GM12878 (cell line): ENCODE measurements at regions not wholly inside any gene's neighbourhood (a gene's known extent, or its start where the extent isn't known, plus 50 kb on each side); places are given as distances from the start of the nearest gene placed in this dataset.

ENCODE experiments used
- ATAC-seq: fragments of 200-7000 bp; cut with Tn5 transposase; 3 replicates; pipeline ENCODE4 v1.9.1; 2020; ENCODE audit warnings: mild to moderate bottlenecking, moderate library complexity
- BruUV-seq: library from RNA; stranded (reverse); fragments of 400-500 nt; replicated peaks from 2 replicates; lab custom pipeline; 2021; lab: Mats Ljungman, UMichigan
- CTCF ChIA-PET: fragments of 300-600 bp; sonication (Branson Sonifier 250); formaldehyde crosslinking; extraction: SDS; loops from one replicate; lab custom pipeline; 2021; ENCODE audit warnings: inconsistent platforms; lab: Yijun Ruan, JAX
- POLR2A ChIA-PET: fragments of 350-600 bp; formaldehyde crosslinking; extraction: SDS; loops from one replicate; lab custom pipeline; 2021; ENCODE audit warnings: inconsistent platforms; lab: Charles Lee
- RAD21 ChIA-PET: fragments of 300-600 bp; sonication (Branson Sonifier 250); formaldehyde crosslinking; loops from one replicate; lab custom pipeline; 2023; ENCODE audit warnings: antibody characterized with exemption; ENCODE audit not compliant: unreplicated experiment; lab: Charles Lee
- SMC1A ChIA-PET: fragments of 300-600 bp; sonication (Branson Sonifier 250); formaldehyde crosslinking; loops from one replicate; lab custom pipeline; 2023; ENCODE audit not compliant: unreplicated experiment, uncharacterized antibody; lab: Charles Lee
- DNase-seq: peaks from one replicate; pipeline ENCODE4 v3.0.0-alpha.2; 2011; ENCODE audit warnings: low read depth, low spot score
- FAIRE-seq: peaks from 3 replicates; lab custom pipeline; 2011; peaks lifted over from hg19 to GRCh38; lab: Jason Lieb, UNC
- H2AFZ ChIP-seq: 2 replicates; pipeline ENCODE4 v1.6.0; 2011; ENCODE audit warnings: low read depth, low read length, control low read depth; ENCODE audit not compliant: control insufficient read depth
- H3K27ac ChIP-seq: 2 replicates; pipeline ENCODE4 v1.5.1; 2011; ENCODE audit warnings: control low read depth; ENCODE audit not compliant: control insufficient read depth, insufficient read depth
- H3K27me3 ChIP-seq, 2 experiments: replicated peaks in 1 of 2; 2 replicates each; pipeline versions ENCODE4 v1.6.0 to v1.6.1; 2011; ENCODE audit warnings: low read length in 1 of 2; ENCODE audit not compliant: control insufficient read depth in 2 of 2, insufficient read depth in 2 of 2
- H3K36me3 ChIP-seq, 2 experiments: 2 replicates each; pipeline ENCODE4 v1.5.1; 2011; ENCODE audit warnings: low read length in 1 of 2; ENCODE audit not compliant: control insufficient read depth in 2 of 2, insufficient read depth in 2 of 2
- H3K4me1 ChIP-seq: 2 replicates; pipeline ENCODE4 v1.6.1; 2011; ENCODE audit warnings: mild to moderate bottlenecking, low read length, moderate library complexity, mixed read lengths; ENCODE audit not compliant: control insufficient read depth, insufficient read depth
- H3K4me2 ChIP-seq: 2 replicates; pipeline ENCODE4 v1.6.0; 2011; ENCODE audit warnings: control low read depth; ENCODE audit not compliant: control insufficient read depth, insufficient read depth
- H3K4me3 ChIP-seq: fragments of 200-600 bp; sonication (generic); 2 replicates; pipeline ENCODE4 v1.5.1; 2016
- H3K79me2 ChIP-seq: 2 replicates; pipeline ENCODE4 v1.6.0; 2011; ENCODE audit warnings: low read length; ENCODE audit not compliant: control insufficient read depth, insufficient read depth
- H3K9ac ChIP-seq: 2 replicates; pipeline ENCODE4 v1.8.0; 2011; ENCODE audit warnings: low read length, control low read depth, mixed read lengths; ENCODE audit not compliant: control insufficient read depth, insufficient read depth
- H3K9me3 ChIP-seq: replicated peaks from 3 replicates; pipeline ENCODE4 v1.5.1; 2011; ENCODE audit warnings: mild to moderate bottlenecking, low read length; ENCODE audit not compliant: control insufficient read depth, insufficient read depth
- H4K20me1 ChIP-seq: 2 replicates; pipeline ENCODE4 v1.6.0; 2011; ENCODE audit not compliant: control insufficient read depth, insufficient read depth
- HDAC2 ChIP-seq: fragments of 200-600 bp; sonication (generic); IDR thresholded peaks from 2 replicates; pipeline ENCODE4 v1.6.1; 2017
- PAX5 ChIP-seq: IDR thresholded peaks from 2 replicates; pipeline ENCODE4 v1.6.1; 2011; ENCODE audit warnings: low read depth, low read length, borderline replicate concordance
- POLR2AphosphoS2 ChIP-seq: IDR thresholded peaks from 2 replicates; pipeline ENCODE4 v1.6.1; 2011; ENCODE audit warnings: low read depth, mild to moderate bottlenecking, low read length, improper control_type of control experiment, moderate library complexity
- SUZ12 ChIP-seq: fragments of 200-600 bp; sonication (generic); IDR thresholded peaks from one replicate; pipeline ENCODE4 v1.6.1; 2018; ENCODE audit warnings: antibody characterized with exemption, mild to moderate bottlenecking; ENCODE audit not compliant: unreplicated experiment
- WGBS: methylation state at CpG from one replicate; pipeline ENCODE4 v1.1.6; 2016; ENCODE audit warnings: low lambda C conversion rate; ENCODE audit not compliant: insufficient replicate concordance, insufficient coverage; ENCODE audit errors: missing lambda C conversion rate; 5-methylcytosine and 5-hydroxymethylcytosine counted together
- in situ Hi-C: fragments of 300-500 bp; cut with MboI; formaldehyde crosslinking; loops from 9 replicates; pipeline ENCODE4 v1.14.3; 2018; ENCODE audit warnings: mixed read lengths
- intact Hi-C: fragments of 100-400 bp; cut with micrococcal nuclease; formaldehyde crosslinking; loops from one replicate; pipeline ENCODE4 v1.14.2; 2022; ENCODE audit not compliant: unreplicated experiment
- TF ChIP-seq, protein P1 (sequence below): fragments of 450-650 bp; IDR thresholded peaks from 2 replicates; pipeline ENCODE4 v1.6.1; 2017; ENCODE audit warnings: antibody characterized with exemption, mild to moderate bottlenecking, moderate library complexity

DNA sequence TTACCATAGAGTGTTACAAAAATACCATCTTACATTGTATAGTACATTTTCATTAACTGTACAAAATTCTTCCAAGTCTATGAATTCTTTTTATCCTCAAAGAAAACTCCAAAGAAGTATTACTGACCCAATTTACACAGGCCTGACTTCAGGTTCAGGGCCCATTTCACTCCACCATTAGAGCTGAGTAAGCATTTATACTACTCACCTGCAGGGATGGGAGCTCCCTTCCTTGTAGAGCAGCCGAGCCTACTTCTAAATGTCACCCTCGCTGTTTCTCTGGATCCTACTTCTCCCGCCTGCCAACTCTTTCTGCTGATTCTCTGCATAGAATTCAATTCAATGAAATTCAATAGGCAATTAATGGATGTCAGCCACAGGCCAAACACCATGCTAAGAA is 56.0 kb downstream of the CCDC71L start:
- H3K9me3 ChIP-seq: no peaks in the 10 kb centered on the region; the same call in 2 of the 3 replicates
- H3K27me3 ChIP-seq: no peaks in the 10 kb centered on the region
- no peaks in the 10 kb centered on the region for H3K79me2 ChIP-seq
- no TSS peak for BruUV-seq
- H3K36me3 ChIP-seq: no peaks in the 10 kb centered on the region
- WGBS: 74% methylated on average over 3 of the region's 3 CpGs
- H3K4me3 ChIP-seq: no peak overlapping the region
- no peak for DNase-seq
- no peak overlapping the region for H2AFZ ChIP-seq
- no peak overlapping the region for H3K27ac ChIP-seq
- TF ChIP-seq HDAC2 (no peak), SUZ12 (no peak), POLR2AphosphoS2 (no peak), PAX5 (no peak)
- TF ChIP-seq, protein P1, sequence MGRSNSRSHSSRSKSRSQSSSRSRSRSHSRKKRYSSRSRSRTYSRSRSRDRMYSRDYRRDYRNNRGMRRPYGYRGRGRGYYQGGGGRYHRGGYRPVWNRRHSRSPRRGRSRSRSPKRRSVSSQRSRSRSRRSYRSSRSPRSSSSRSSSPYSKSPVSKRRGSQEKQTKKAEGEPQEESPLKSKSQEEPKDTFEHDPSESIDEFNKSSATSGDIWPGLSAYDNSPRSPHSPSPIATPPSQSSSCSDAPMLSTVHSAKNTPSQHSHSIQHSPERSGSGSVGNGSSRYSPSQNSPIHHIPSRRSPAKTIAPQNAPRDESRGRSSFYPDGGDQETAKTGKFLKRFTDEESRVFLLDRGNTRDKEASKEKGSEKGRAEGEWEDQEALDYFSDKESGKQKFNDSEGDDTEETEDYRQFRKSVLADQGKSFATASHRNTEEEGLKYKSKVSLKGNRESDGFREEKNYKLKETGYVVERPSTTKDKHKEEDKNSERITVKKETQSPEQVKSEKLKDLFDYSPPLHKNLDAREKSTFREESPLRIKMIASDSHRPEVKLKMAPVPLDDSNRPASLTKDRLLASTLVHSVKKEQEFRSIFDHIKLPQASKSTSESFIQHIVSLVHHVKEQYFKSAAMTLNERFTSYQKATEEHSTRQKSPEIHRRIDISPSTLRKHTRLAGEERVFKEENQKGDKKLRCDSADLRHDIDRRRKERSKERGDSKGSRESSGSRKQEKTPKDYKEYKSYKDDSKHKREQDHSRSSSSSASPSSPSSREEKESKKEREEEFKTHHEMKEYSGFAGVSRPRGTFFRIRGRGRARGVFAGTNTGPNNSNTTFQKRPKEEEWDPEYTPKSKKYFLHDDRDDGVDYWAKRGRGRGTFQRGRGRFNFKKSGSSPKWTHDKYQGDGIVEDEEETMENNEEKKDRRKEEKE: no peak
- H3K9ac ChIP-seq: no peak overlapping the region
- no peaks in the 10 kb centered on the region for H4K20me1 ChIP-seq
- RAD21 ChIA-PET: no interaction called here
- POLR2A ChIA-PET: no interaction called here
- no peaks in the 10 kb centered on the region for H3K4me1 ChIP-seq
- in situ Hi-C loops (no loop called here), intact Hi-C loops (no loop called here)
- H3K4me2 ChIP-seq: no peak overlapping the region
- SMC1A ChIA-PET: no interaction called here
- no peak for ATAC-seq
- FAIRE-seq: no peak
- CTCF ChIA-PET: no interaction called here
